ENCODE measurements at regions not wholly inside any gene's neighbourhood (a gene's known extent, or its start where the extent isn't known, plus 50 kb on each side); places are given as distances from the start of the nearest gene placed in this dataset.

DNA sequence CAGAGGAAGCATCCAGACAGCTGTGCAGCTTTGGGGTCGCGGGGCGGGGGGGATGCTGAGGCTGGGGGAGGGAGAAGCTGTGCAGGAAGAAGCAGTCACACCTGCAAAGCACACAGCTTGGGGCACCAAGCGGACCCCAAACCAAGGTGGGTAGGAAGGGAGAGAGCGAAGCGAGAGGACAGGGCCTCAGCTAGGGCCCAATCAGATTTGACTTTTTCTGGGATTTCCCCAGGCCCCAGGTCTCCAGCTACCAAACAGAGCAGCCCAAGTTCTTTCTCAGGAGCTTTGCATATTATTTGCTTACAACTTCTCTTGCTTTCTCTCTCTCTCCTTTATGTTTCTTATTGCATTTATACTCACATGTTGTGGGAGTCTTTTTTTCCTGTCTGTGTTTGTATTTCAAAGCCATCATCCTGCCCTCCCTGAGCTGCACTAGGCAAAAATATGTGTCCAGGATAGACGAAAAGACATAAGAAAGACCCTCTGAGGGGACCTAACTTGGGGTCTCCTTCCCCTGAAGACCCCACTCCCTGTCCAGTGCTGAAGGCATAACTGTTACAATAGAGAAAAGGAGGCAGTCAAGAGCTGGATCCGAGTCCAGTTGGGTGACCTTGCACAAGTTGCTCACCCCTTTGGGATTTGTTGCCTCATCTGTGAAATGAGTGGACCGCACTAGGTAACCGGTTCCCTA is 50.6 kb upstream of the SMNDC1 start:
- no peak for TF ChIP-seq ZNF3 (CRISPR knock-in tag; IDR thresholded peaks at IDR 0.05)
- TF ChIP-seq ZNF34 (CRISPR knock-in tag; IDR thresholded peaks at IDR 0.05; ENCODE audit: borderline replicate concordance): no peak

All from HepG2 (cell line).